ENCODE measurements at regions not wholly inside any gene's neighbourhood (a gene's known extent, or its start where the extent isn't known, plus 50 kb on each side); places are given as distances from the start of the nearest gene placed in this dataset.

- TF ChIP-seq CTCF (optimal IDR thresholded peaks at IDR 0.05 in 1 of 3, IDR thresholded peaks at IDR 0.05 in 1 of 3, conservative IDR thresholded peaks at IDR 0.05 in 1 of 3; ENCODE audit: extremely low read depth in 1 of 3, insufficient read depth in 2 of 3, low read length in 3 of 3), result no peak
- TF ChIP-seq EZH2 (IDR thresholded peaks at IDR 0.05; ENCODE audit: low read length), result no peak
These were observed 140.9 kb downstream of the SPATA18 start for GRCh38 chr4:52192001-52192400.
